Hepatocyte (in vitro differentiated cells): ENCODE measurements at regions not wholly inside any gene's neighbourhood (a gene's known extent, or its start where the extent isn't known, plus 50 kb on each side); places are given as distances from the start of the nearest gene placed in this dataset.

ENCODE experiments used
- CTCF ChIP-seq: fragments of 200-600 bp; sonication (generic); IDR thresholded peaks from 2 replicates; pipeline ENCODE4 v1.5.1; 2016; ENCODE audit warnings: antibody characterized with exemption, mild to moderate bottlenecking; ENCODE audit not compliant: poor library complexity
- EZH2 ChIP-seq: fragments of 200-600 bp; sonication (generic); IDR thresholded peaks from 2 replicates; pipeline ENCODE4 v1.6.1; 2016; ENCODE audit warnings: antibody characterized with exemption, mild to moderate bottlenecking, borderline replicate concordance
- EZH2phosphoT487 ChIP-seq: fragments of 200-600 bp; sonication (generic); IDR thresholded peaks from one replicate; pipeline ENCODE4 v1.6.1; 2018; ENCODE audit warnings: antibody characterized with exemption, mild to moderate bottlenecking, low read depth, moderate library complexity; ENCODE audit not compliant: unreplicated experiment, severe bottlenecking

- TF ChIP-seq CTCF (no peak), EZH2phosphoT487 (no peak), EZH2 (no peak)
These were observed 238.1 kb downstream of the FBXO8 start for GRCh38 chr4:174045381-174045780.
